Caco-2 (cell line): ENCODE measurements at regions not wholly inside any gene's neighbourhood (a gene's known extent, or its start where the extent isn't known, plus 50 kb on each side); places are given as distances from the start of the nearest gene placed in this dataset.

Experiments
- BruUV-seq: library from RNA; stranded (reverse); fragments of 400-500 nt; replicated peaks from 2 replicates; lab custom pipeline; 2021; lab: Mats Ljungman, UMichigan
- CTCF ChIA-PET: fragments of 300-600 bp; sonication (Branson Sonifier 250); formaldehyde crosslinking; loops from one replicate; lab custom pipeline; 2022; ENCODE audit warnings: antibody characterized with exemption; lab: Charles Lee
- POLR2A ChIA-PET: fragments of 300-600 bp; sonication (Branson Sonifier 250); formaldehyde crosslinking; loops from one replicate; lab custom pipeline; 2022; ENCODE audit warnings: antibody characterized with exemption; lab: Charles Lee
- DNase-seq, 2 experiments: peaks; one replicate each; pipeline versions ENCODE4 v3.0.0 to v3.0.0-alpha.2; 2020 to 2022
- H3K27me3 ChIP-seq: replicated peaks from 2 replicates; pipeline ENCODE4 v1.6.0; 2011; ENCODE audit warnings: low read length; ENCODE audit not compliant: control insufficient read depth, insufficient read depth
- H3K36me3 ChIP-seq: 2 replicates; pipeline ENCODE4 v1.5.1; 2011; ENCODE audit warnings: low read length; ENCODE audit not compliant: control insufficient read depth, insufficient read depth
- H3K4me1 ChIP-seq: fragments of 250-450 bp; sonication (Bioruptor Pico); 2 replicates; pipeline ENCODE4 v1.5.1; 2020; ENCODE audit warnings: mild to moderate bottlenecking
- H3K4me3 ChIP-seq: 2 replicates; pipeline ENCODE4 v1.5.1; 2011; ENCODE audit warnings: low read depth, mild to moderate bottlenecking, control low read depth, low read length
- H3K9me3 ChIP-seq: fragments of 250-450 bp; sonication (Bioruptor Pico); 2 replicates; pipeline ENCODE4 v1.5.1; 2020; ENCODE audit warnings: mild to moderate bottlenecking, moderate library complexity
- H3K27ac Mint-ChIP-seq: one replicate; pipeline ENCODE4 v1.8.0; 2022; ENCODE audit warnings: mixed read lengths; ENCODE audit not compliant: unreplicated experiment
- H3K27me3 Mint-ChIP-seq: one replicate; pipeline ENCODE4 v1.8.0; 2022; ENCODE audit warnings: mixed read lengths; ENCODE audit not compliant: insufficient read depth, unreplicated experiment
- H3K36me3 Mint-ChIP-seq: one replicate; pipeline ENCODE4 v1.8.0; 2022; ENCODE audit warnings: mild to moderate bottlenecking, mixed read lengths; ENCODE audit not compliant: insufficient read depth, unreplicated experiment
- H3K4me1 Mint-ChIP-seq: one replicate; pipeline ENCODE4 v1.8.0; 2022; ENCODE audit warnings: low read depth, mixed read lengths; ENCODE audit not compliant: unreplicated experiment
- H3K4me3 Mint-ChIP-seq: one replicate; pipeline ENCODE4 v1.8.0; 2022; ENCODE audit warnings: mild to moderate bottlenecking, moderate library complexity, mixed read lengths; ENCODE audit not compliant: unreplicated experiment
- H3K9me3 Mint-ChIP-seq: one replicate; pipeline ENCODE4 v1.8.0; 2022; ENCODE audit warnings: mixed read lengths; ENCODE audit not compliant: unreplicated experiment
- intact Hi-C: fragments of 100-400 bp; cut with micrococcal nuclease; formaldehyde crosslinking; loops from one replicate; pipeline ENCODE4 v1.10.0; 2022; ENCODE audit not compliant: unreplicated experiment
- TF ChIP-seq, protein P1 (sequence below), 2 experiments: fragments of 200-600 bp in 1 of 2; IDR thresholded peaks; 1 replicate in 1 of 2; 2 replicates in 1 of 2; pipeline versions ENCODE4 v1.5.1 to v1.8.0; 2011 to 2022; ENCODE audit warnings: antibody characterized with exemption in 1 of 2, control low read depth in 1 of 2, inconsistent platforms in 1 of 2, low read depth in 1 of 2, low read length in 1 of 2, mild to moderate bottlenecking in 1 of 2, moderate library complexity in 1 of 2; ENCODE audit not compliant: insufficient read depth in 1 of 2, severe bottlenecking in 1 of 2, unreplicated experiment in 1 of 2

DNA sequence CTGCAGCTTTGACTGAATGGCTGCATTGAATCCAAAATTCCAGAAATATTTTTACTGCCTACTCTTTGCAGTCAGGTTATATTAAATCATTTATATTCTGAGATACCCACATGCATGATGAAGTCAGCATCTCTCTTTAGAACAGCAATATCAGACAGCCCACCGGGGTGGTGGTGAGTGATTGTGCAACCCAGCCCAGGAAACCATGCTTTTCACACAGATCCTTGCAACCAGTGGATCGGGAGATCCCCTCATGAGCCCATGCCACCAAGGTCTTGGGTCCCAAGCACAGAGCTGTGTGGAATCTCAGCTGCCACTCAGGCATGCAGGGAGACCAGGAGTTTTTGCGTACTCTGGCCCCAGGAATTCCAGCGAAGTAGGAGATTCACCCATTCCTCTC is 226.5 kb downstream of the DTWD2 start:
- Mint-ChIP-seq H3K4me3 (no peak overlapping the region), H3K27ac (no peak overlapping the region), H3K27me3 (no peaks in the 10 kb centered on the region), H3K9me3 (no peaks in the 10 kb centered on the region), H3K36me3 (no peaks in the 10 kb centered on the region), H3K4me1 (no peaks in the 10 kb centered on the region)
- Histone ChIP-seq H3K4me3 (no peak overlapping the region), H3K9me3 (no peaks in the 10 kb centered on the region), H3K4me1 (no peaks in the 10 kb centered on the region), H3K27me3 (no peaks in the 10 kb centered on the region), H3K36me3 (no peaks in the 10 kb centered on the region)
- TF ChIP-seq, protein P1, sequence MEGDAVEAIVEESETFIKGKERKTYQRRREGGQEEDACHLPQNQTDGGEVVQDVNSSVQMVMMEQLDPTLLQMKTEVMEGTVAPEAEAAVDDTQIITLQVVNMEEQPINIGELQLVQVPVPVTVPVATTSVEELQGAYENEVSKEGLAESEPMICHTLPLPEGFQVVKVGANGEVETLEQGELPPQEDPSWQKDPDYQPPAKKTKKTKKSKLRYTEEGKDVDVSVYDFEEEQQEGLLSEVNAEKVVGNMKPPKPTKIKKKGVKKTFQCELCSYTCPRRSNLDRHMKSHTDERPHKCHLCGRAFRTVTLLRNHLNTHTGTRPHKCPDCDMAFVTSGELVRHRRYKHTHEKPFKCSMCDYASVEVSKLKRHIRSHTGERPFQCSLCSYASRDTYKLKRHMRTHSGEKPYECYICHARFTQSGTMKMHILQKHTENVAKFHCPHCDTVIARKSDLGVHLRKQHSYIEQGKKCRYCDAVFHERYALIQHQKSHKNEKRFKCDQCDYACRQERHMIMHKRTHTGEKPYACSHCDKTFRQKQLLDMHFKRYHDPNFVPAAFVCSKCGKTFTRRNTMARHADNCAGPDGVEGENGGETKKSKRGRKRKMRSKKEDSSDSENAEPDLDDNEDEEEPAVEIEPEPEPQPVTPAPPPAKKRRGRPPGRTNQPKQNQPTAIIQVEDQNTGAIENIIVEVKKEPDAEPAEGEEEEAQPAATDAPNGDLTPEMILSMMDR (IDR thresholded peaks at IDR 0.05; ENCODE audit: insufficient read depth in 1 of 2, low read depth in 1 of 2, low read length in 1 of 2, severe bottlenecking in 1 of 2, unreplicated experiment in 1 of 2): no peak
- POLR2A ChIA-PET: no interaction called here
- no peak for DNase-seq
- intact Hi-C loops: no loop called here
- CTCF ChIA-PET: no interaction called here
- BruUV-seq: no TSS peak

DNA sequence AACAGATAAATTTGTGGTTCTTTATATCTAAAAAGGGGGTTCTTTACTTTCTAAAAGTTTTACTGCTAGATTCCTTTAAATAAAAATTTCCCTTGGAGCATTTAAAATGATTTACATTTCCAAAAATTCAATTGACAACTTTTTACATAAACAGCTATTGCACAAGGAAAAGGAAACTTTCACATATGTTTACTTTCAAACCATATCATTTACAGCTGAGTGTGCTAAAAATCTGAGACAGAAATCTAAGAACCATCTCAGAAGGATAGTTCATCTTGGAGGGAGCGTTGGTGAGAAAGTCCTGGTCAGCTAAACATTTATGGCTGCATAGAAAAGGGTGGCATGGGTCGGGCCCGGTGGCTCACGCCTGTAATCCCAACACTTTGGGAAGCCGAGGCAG is 235.4 kb downstream of the DTWD2 start:
- no peaks in the 10 kb centered on the region for H3K4me1 Mint-ChIP-seq
- BruUV-seq: no TSS peak
- H3K27me3 ChIP-seq: no peaks in the 10 kb centered on the region
- no peaks in the 10 kb centered on the region for H3K36me3 Mint-ChIP-seq
- no peaks in the 10 kb centered on the region for H3K9me3 Mint-ChIP-seq
- H3K27ac Mint-ChIP-seq: no peak overlapping the region
- POLR2A ChIA-PET: no interaction called here
- peaks cover 14% of the 10 kb centered on the region for H3K27me3 Mint-ChIP-seq
- no peaks in the 10 kb centered on the region for H3K4me1 ChIP-seq
- H3K4me3 Mint-ChIP-seq: no peak overlapping the region
- no peak overlapping the region for H3K4me3 ChIP-seq
- 0 out of 2 replicates have a peak, but pooled peaks cover 3% of the 10 kb centered on the region for H3K9me3 ChIP-seq
- TF ChIP-seq, protein P1 (IDR thresholded peaks at IDR 0.05; ENCODE audit: insufficient read depth in 1 of 2, low read depth in 1 of 2, low read length in 1 of 2, severe bottlenecking in 1 of 2, unreplicated experiment in 1 of 2): no peak
- intact Hi-C loops: no loop called here
- CTCF ChIA-PET: no interaction called here
- H3K36me3 ChIP-seq: no peaks in the 10 kb centered on the region
- DNase-seq: no peak

DNA sequence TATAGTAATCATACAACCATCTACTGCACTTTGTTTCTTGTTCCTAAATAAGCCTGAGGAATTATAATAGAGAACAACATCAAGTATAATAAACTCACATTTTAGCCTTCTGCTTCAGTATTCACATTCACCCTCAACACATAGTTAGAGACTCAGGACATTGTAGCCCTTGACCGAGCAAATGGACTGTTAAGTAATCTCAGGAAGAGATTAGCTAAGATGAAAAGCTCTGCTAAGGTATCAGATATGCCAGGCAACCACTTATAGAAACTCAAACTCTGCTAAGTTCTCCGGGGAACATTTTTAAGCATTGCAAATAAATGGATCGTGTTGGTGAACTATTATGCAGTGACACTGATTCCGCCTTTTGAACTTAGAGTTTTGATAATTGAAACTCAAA is 252.0 kb downstream of the DTWD2 start:
- H3K4me3 ChIP-seq: no peak overlapping the region
- H3K4me1 ChIP-seq: no peaks in the 10 kb centered on the region
- no peaks in the 10 kb centered on the region for H3K9me3 Mint-ChIP-seq
- no peaks in the 10 kb centered on the region for H3K9me3 ChIP-seq
- TF ChIP-seq, protein P1 (IDR thresholded peaks at IDR 0.05; ENCODE audit: insufficient read depth in 1 of 2, low read depth in 1 of 2, low read length in 1 of 2, severe bottlenecking in 1 of 2, unreplicated experiment in 1 of 2): no peak
- no peak overlapping the region for H3K27ac Mint-ChIP-seq
- ChIA-PET CTCF (no interaction called here), POLR2A (no interaction called here)
- no peaks in the 10 kb centered on the region for H3K4me1 Mint-ChIP-seq
- no peak for DNase-seq
- no peaks in the 10 kb centered on the region for H3K27me3 ChIP-seq
- no peaks in the 10 kb centered on the region for H3K36me3 Mint-ChIP-seq
- no peaks in the 10 kb centered on the region for H3K36me3 ChIP-seq
- no peak overlapping the region for H3K4me3 Mint-ChIP-seq
- H3K27me3 Mint-ChIP-seq: peaks cover 14% of the 10 kb centered on the region
- no TSS peak for BruUV-seq
- intact Hi-C loops: no loop called here
